PFSK-1 (cell line): ENCODE measurements at regions not wholly inside any gene's neighbourhood (a gene's known extent, or its start where the extent isn't known, plus 50 kb on each side); places are given as distances from the start of the nearest gene placed in this dataset.

ENCODE experiments used
- FOXP2 ChIP-seq: optimal IDR thresholded peaks from 2 replicates; pipeline ENCODE3; 2011; ENCODE audit warnings: borderline replicate concordance, control low read depth, inconsistent platforms; ENCODE audit not compliant: insufficient read depth; ENCODE audit errors: extremely low read length, extremely low read depth
- POLR2AphosphoS5 ChIP-seq: IDR thresholded peaks from 2 replicates; pipeline ENCODE4 v1.6.1; 2012; ENCODE audit warnings: low read depth, mild to moderate bottlenecking, control low read depth, low read length, moderate library complexity
- SIN3A ChIP-seq: IDR thresholded peaks from 2 replicates; pipeline ENCODE4 v1.6.1; 2012; ENCODE audit warnings: mild to moderate bottlenecking, low read length, moderate library complexity, borderline replicate concordance; ENCODE audit not compliant: insufficient read depth
- TAF1 ChIP-seq: IDR thresholded peaks from 2 replicates; pipeline ENCODE4 v1.6.1; 2012; ENCODE audit warnings: low read length, control low read depth, borderline replicate concordance; ENCODE audit not compliant: insufficient read depth
- TF ChIP-seq, protein P1 (sequence below), 2 experiments: IDR thresholded peaks; 2 replicates each; pipeline versions ENCODE4 v1.6.1 to v1.8.0; 2011 to 2012; ENCODE audit warnings: low read depth in 2 of 2, low read length in 2 of 2, control low read depth in 1 of 2, inconsistent platforms in 1 of 2, mild to moderate bottlenecking in 1 of 2, moderate library complexity in 1 of 2; ENCODE audit not compliant: insufficient read depth in 1 of 2

DNA sequence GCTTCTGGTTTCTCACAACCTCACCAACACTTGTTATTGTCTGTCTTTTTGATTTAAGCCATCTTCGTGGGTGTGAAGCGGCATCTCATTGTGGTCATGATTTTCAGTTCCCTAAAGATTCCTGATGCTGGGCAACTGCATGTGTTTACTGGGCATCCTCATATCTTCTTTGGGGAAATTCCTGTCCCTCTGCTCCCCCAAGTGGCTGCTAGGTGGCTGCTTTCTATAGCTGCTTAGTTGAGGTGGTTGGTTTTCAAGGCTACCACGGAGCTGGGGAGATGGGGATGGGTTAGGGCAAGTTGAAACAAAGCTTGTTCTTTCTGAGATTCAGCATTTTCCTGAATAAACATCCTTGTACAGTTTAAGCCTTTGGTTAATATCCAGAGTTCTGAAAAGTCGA is 403.9 kb upstream of the SULF2 start:
- no peak for TF ChIP-seq TAF1
- TF ChIP-seq, protein P1, sequence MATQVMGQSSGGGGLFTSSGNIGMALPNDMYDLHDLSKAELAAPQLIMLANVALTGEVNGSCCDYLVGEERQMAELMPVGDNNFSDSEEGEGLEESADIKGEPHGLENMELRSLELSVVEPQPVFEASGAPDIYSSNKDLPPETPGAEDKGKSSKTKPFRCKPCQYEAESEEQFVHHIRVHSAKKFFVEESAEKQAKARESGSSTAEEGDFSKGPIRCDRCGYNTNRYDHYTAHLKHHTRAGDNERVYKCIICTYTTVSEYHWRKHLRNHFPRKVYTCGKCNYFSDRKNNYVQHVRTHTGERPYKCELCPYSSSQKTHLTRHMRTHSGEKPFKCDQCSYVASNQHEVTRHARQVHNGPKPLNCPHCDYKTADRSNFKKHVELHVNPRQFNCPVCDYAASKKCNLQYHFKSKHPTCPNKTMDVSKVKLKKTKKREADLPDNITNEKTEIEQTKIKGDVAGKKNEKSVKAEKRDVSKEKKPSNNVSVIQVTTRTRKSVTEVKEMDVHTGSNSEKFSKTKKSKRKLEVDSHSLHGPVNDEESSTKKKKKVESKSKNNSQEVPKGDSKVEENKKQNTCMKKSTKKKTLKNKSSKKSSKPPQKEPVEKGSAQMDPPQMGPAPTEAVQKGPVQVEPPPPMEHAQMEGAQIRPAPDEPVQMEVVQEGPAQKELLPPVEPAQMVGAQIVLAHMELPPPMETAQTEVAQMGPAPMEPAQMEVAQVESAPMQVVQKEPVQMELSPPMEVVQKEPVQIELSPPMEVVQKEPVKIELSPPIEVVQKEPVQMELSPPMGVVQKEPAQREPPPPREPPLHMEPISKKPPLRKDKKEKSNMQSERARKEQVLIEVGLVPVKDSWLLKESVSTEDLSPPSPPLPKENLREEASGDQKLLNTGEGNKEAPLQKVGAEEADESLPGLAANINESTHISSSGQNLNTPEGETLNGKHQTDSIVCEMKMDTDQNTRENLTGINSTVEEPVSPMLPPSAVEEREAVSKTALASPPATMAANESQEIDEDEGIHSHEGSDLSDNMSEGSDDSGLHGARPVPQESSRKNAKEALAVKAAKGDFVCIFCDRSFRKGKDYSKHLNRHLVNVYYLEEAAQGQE (IDR thresholded peaks at IDR 0.05; ENCODE audit: insufficient read depth in 1 of 2, low read depth in 2 of 2, low read length in 2 of 2), result no peak
- TF ChIP-seq FOXP2, result no peak
- TF ChIP-seq POLR2AphosphoS5, result no peak
- TF ChIP-seq SIN3A, result no peak

DNA sequence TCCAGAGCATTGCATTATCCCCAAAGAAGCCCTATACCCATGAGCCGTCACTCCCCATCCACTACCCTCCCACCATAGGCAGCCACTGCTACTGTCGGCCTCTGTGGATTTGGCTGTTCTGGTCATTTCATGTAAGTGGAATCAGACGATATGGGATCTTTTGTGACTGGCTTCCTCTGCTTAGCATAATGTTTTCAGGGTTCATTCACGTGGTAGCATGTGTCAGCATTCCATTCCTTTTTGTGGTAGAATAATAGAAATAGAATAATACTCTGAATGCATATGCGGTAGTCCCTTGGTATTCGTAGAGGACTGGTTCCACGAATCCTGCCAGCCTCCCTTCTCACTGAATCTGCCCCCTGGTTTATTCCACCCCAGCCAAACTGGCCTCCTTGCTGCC is 402.6 kb upstream of the SULF2 start:
- no peak for TF ChIP-seq POLR2AphosphoS5
- TF ChIP-seq, protein P1 (IDR thresholded peaks at IDR 0.05; ENCODE audit: insufficient read depth in 1 of 2, low read depth in 2 of 2, low read length in 2 of 2), result no peak
- no peak for TF ChIP-seq FOXP2
- no peak for TF ChIP-seq SIN3A
- no peak for TF ChIP-seq TAF1

DNA sequence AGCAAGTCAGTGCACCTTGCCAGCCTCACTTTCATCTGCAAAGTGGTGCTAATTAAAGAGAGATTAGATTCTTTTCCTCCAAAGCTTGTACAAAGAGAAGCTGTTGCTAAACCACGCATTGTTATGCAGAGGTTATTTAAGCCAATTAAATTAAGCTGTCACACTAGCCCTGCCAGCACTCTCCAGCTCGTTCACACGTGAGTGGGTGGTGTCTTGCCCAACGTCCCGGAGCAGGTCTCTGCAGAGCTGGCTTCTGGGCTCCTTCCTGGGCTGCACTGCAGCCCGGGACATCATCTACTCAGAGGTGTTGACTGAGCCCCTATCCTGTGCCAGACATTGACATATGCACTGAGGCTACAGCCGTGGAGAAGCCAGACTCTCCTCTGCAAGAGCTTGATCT is 401.6 kb upstream of the SULF2 start:
- no peak for TF ChIP-seq SIN3A
- TF ChIP-seq, protein P1 (IDR thresholded peaks at IDR 0.05; ENCODE audit: insufficient read depth in 1 of 2, low read depth in 2 of 2, low read length in 2 of 2), result no peak
- TF ChIP-seq FOXP2, result no peak
- TF ChIP-seq POLR2AphosphoS5, result no peak
- TF ChIP-seq TAF1, result no peak

DNA sequence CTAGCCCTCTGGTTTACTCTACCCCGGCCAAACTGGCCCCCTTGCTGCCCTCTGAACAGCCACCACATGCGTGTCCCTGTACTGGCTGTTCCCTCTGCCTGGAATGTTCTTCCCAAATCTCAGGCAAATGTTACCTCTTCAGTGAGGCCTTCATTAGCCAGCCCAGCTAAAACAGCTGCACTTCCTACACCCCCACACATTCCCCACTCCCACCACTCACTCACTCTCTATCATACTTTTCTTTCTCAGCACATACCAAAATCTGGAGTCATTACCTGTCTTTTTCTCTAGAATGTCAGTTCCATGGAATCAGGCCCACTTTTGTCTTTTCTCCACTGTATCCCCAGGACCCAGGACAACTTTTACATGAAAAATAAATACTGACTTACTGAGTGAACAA is 401.2 kb upstream of the SULF2 start:
- no peak for TF ChIP-seq TAF1
- TF ChIP-seq FOXP2, result no peak
- TF ChIP-seq, protein P1 (IDR thresholded peaks at IDR 0.05; ENCODE audit: insufficient read depth in 1 of 2, low read depth in 2 of 2, low read length in 2 of 2), result no peak
- no peak for TF ChIP-seq SIN3A
- TF ChIP-seq POLR2AphosphoS5, result no peak

DNA sequence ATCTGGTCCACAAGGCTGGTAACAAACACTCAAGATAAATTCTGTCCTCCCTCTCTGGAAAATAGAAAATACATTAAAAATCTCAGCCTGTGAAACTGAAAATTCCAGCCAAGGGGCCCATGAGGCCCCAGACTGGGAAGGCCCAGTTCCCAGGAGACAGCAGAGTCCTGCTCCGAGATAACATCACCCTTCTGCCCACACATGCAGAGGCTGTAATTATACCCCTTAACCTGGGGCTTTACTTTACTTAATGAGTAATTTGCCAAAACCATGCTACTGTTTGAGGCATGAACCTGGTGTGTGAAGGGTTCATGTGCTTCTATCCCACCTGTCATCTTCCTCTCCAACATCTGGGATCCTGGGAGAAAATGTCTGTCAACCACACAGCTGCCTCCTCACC is 398.9 kb upstream of the SULF2 start:
- TF ChIP-seq TAF1 (no peak), FOXP2 (no peak), SIN3A (no peak), POLR2AphosphoS5 (no peak)
- TF ChIP-seq, protein P1 (IDR thresholded peaks at IDR 0.05; ENCODE audit: insufficient read depth in 1 of 2, low read depth in 2 of 2, low read length in 2 of 2), result no peak
